Thyroid gland (tissue), 4 donors: ENCODE measurements at regions not wholly inside any gene's neighbourhood (a gene's known extent, or its start where the extent isn't known, plus 50 kb on each side); places are given as distances from the start of the nearest gene placed in this dataset.

Experiments
- POLR2A ChIP-seq, 2 donors: fragments of 450-650 bp; IDR thresholded peaks; one replicate each; pipeline ENCODE4 v1.6.1; 2017; ENCODE audit warnings: antibody characterized with exemption in 2 of 2, mild to moderate bottlenecking in 2 of 2, moderate library complexity in 1 of 2
- TF ChIP-seq, protein P1 (sequence below), 6 experiments: fragments of 200-600 bp in 3 of 6; fragments of 450-650 bp in 3 of 6; sonication (generic) in 3 of 6; IDR thresholded peaks; one replicate each; pipeline ENCODE4 v1.5.1; 2016 to 2019; ENCODE audit warnings: antibody characterized with exemption in 6 of 6, mild to moderate bottlenecking in 2 of 6, inconsistent platforms in 1 of 6, moderate library complexity in 1 of 6

DNA sequence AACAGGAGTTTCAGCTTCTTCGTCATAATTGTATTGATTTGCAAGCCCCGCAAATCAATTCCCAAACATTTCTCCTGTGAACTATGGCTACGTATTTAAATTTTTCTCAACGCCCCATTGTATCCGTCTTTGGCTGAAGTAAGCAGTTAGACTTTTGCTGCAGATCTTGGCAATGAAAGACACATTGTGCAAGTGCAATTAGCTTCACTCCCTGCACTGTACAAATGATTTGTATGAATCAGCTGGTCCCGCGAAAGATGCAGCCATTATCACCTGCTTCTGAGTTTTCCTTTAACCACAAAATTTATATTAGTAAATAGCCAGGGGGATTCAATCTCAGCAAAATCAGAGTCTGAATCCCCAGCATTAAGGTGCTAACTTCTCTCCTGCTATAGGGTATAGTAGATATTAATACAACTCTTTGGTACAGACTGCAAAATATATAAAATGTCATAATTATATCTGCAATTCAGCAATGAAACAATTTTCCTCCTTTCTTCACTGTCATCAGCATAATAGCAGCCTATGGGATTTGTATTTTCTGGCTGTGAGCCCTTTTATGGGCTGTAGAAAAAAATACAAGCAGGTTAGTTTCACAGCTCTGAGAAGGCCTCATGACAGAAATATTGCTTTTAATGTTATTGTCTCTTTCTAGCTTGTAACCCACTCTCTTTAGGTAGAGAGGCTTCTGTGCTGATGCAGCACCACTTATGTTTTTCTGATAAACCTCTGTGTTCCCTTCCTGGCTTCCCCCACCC is 68.4 kb upstream of the SMARCA2 start:
- TF ChIP-seq POLR2A (IDR thresholded peaks at IDR 0.05), result no peak
- TF ChIP-seq, protein P1, sequence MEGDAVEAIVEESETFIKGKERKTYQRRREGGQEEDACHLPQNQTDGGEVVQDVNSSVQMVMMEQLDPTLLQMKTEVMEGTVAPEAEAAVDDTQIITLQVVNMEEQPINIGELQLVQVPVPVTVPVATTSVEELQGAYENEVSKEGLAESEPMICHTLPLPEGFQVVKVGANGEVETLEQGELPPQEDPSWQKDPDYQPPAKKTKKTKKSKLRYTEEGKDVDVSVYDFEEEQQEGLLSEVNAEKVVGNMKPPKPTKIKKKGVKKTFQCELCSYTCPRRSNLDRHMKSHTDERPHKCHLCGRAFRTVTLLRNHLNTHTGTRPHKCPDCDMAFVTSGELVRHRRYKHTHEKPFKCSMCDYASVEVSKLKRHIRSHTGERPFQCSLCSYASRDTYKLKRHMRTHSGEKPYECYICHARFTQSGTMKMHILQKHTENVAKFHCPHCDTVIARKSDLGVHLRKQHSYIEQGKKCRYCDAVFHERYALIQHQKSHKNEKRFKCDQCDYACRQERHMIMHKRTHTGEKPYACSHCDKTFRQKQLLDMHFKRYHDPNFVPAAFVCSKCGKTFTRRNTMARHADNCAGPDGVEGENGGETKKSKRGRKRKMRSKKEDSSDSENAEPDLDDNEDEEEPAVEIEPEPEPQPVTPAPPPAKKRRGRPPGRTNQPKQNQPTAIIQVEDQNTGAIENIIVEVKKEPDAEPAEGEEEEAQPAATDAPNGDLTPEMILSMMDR (IDR thresholded peaks at IDR 0.05), result no peak
